Amygdala (tissue), 56 donors: ENCODE measurements at regions not wholly inside any gene's neighbourhood (a gene's known extent, or its start where the extent isn't known, plus 50 kb on each side); places are given as distances from the start of the nearest gene placed in this dataset.
"Not testable (repeated sequence)": the region's sequence is repeated elsewhere in the genome, so short reads cannot be mapped to it uniquely, and the experiment has no call there.

ENCODE experiments used
- DNase-seq, 56 donors: peaks; one replicate each; lab custom pipeline; 2025; lab: John Stamatoyannopoulos, UW

DNA sequence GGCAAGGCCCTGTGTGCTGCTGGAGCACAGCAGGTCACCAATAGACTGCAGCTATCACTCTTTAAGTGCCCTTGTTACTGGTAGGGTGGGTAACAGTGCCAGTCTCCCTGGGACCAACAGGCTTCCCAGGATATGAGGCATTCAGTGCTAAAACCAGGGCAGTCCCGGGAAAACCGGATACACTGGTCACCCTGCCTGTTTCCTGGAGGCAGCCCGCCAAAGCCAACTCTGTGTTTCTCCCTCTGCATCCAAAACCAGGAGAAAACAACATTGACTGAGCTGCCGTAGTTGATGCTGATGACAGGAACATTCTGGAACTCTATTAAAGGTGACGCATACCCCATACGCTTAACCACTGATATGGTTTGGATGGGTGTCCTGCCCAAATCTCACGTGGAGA lies 149.1 kb downstream of the SHANK2 start:
- no peak for DNase-seq

DNA sequence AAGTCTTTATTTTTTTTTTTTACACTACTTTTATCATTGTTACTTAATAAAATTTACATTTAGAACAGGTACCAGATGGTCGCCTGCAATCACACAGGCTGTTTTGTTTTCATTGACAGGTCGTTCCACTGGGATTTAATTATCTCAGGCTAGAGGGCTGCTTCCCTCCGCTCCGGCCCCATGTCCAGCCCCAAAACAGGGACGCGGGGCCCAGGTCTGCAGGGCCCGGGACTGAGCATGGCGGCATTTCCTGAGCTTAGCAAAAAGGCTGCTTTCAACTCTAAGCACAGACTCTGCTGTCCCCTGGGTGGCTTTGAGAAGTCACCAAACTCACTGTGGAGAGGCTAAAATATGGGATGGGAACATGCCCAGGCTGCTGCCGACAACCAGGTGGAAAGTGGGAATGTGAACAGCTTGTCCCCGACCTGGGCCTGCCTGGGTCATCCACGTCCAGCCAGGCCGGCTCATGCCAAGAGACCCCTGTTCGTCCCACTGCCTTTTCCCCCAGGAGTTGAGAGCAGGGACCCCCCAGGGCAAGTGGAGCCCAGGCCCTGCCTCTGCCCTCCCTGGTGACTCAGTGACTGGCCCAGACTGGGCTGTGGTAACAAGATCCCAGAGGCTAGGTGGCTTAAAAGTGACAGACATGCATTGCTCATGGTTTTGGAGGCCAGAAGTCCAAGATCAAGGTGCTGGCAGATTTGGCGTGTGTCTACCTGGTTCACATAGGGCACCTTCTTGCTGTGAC lies 150.0 kb downstream of the SHANK2 start:
- DNase-seq = no peak

- DNase-seq = no peak
These were observed 150.8 kb downstream of the SHANK2 start for GRCh38 chr11:71101606-71102005.

DNA sequence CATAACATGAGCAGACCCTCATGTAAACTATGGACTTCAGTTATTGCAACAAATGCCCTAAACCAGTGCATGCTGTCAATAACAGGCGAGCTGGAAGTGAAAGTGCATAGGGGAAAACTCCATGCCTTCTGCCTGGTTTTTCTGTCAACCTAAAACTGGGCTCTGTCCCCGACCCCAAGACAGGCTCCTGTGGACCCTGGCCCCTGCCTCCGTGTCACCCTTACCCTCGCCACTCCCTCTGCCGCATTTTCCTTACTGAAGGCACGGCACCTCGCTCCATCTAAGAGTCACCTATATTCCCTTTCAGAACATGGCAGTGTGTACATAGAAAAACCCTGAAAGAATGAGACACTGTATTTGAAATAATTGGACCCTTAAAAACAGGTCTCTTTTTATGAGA lies 151.3 kb downstream of the SHANK2 start:
- no peak for DNase-seq

DNA sequence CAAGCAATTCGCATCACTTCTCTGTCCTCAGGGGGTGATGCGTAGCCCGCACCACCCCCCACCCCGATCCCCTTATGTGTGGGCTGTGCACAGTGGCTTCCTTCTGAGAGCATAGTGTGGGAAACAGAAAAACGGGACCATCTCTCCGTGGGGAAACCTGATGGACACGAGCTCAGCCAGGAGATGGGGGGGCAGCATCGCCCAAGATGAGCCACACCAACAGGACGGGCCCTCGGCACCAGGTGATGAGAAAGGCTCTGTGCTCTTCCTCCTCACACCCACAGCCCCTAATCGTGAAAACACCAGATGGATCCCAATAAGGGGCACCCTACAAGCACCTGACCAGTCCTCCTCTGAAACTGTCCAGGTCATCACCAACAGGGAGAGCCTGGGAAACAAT lies 153.6 kb downstream of the SHANK2 start:
- DNase-seq = no peak

DNA sequence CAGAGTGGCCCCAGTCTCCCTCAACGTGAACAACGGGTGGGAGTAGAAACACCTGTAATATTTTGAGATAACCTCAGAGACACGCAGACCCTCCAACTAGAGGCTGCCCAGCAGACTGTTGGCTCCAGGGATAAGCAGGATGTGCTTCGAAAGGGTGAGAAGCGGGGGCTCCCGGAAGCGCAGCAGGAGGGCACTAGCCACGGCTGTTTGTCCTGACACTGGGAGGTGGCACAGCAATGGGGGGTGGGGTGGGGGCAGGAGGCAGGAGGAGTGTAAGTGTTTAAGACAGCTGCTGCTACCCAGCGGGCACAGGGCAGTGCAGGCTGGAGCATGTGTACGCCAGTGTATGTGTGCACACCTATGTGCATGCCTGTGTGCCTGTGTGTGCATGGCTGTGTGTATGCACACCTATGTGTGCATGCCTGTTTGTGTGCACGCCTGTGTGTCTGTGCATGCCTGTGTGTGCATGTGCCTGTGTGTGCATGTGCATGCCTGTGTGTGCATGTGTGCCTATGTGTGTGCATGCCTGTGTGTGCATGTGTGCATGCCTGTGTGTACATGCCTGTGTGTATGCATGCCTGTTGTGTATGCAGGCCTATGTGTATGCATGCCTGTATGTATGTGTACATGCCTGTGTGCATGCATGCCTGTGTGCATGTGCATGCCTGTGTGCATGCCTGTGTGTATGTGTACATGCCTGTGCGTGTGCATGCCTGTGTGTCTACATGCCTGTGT lies 154.7 kb downstream of the SHANK2 start:
- no peak for DNase-seq

DNA sequence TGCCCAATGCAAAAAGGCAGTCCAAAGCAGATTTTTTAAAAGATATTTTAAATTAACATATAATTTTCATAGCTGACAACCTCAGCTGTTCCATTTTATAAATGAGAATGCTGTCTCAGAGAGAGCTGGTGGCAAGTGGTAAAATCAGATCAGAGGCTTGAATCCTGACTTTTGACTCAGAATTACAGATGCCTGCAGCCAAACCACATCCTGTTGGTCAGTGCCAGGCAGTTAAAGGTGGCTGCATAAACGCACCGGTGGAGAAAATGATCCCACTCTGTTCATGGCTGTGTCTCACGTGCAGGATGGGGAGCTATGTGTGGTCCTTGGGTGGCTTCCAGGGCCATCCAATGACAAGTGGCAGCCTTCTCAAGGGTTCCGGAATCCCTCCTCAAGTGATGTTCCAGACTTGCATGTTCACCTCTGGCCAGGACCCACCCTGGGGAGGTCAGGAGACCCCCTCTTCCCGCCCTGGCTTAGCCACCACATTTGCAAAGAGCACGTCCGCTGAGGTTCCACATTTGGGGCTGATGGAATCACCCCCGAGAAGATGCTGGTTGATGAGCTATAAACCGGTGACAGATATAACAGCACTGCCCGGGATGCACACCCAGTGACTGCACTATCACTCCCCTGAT lies 155.5 kb downstream of the SHANK2 start:
- DNase-seq = no peak

DNA sequence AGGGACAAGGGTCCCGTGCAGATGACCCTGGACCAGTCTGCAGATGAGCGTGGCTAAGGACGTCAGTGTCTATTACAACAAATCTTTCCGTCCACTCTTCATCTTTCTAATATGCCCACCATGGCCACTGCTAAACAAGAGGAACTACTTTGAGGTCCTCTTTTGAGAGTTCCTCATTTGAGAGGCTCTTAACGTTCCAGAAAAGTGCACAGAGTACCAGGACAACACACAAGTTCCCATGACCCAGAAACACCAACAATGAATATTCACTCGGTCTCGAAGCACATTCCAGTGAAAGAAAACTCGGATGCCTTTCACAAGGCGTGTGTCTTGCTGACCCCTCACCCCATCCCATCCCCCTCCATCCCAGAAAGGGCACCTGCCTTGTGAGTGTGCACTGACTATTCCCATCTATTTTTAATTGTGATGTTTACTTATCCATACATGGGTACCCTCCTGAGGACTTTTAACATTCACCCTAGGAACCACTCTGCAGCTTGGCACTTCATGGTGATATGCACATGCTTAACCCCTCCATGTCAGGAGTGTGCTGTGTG lies 157.0 kb downstream of the SHANK2 start:
- no peak for DNase-seq

- DNase-seq = no peak
These were observed 157.9 kb downstream of the SHANK2 start for GRCh38 chr11:71094296-71095077.

DNA sequence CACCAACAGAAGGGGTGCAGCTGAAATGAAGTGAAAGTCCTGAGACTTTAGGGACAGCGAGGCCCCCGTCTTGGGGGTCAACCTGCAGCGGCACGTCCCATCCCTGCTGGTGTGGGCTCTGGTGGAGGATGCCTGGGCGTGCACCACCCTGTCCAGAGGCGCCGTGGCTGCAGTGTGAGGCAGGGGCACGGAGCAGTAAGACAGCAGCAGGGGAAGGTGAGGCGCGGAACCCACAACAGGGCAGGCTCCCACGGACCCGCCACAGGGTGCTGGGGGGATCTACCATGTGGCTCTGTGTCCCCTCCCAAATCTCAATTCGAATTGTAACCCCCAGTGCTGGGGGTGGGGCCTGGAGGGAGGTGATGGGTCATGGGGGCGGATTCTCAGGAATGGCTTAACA lies 158.6 kb downstream of the SHANK2 start:
- DNase-seq = no peak

- DNase-seq = no peak
These were observed 160.7 kb downstream of the SHANK2 start for GRCh38 chr11:71091506-71092265.

DNA sequence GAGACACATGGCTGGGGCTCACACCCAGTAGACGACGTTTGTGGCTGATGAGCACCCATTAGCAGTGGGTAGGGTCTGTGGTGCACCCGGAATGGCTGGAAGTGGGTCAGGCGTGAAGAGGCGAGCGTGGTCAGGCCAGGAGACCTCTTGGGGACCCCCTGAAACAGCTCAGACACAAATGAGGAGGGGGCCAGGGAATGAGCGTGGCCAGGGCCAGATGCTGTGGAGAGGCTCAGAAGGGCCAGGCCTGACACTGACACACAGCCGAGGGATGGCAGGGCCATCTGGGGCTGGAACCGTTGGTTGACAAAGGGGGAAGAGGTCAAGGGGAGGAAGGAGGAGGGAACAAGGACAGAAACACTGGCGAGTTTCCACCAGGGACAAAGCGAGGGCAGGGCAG lies 162.8 kb downstream of the SHANK2 start:
- DNase-seq = no peak

GRCh38 chr11:71088314-71089215 lies 163.8 kb downstream of the SHANK2 start:
- not testable (repeated sequence) for DNase-seq

- DNase-seq = peak in 16 of 56 donors; percentile 2 to 49 (median 14)
These were observed 165.6 kb downstream of the SHANK2 start for GRCh38 chr11:71086687-71087258.

DNA sequence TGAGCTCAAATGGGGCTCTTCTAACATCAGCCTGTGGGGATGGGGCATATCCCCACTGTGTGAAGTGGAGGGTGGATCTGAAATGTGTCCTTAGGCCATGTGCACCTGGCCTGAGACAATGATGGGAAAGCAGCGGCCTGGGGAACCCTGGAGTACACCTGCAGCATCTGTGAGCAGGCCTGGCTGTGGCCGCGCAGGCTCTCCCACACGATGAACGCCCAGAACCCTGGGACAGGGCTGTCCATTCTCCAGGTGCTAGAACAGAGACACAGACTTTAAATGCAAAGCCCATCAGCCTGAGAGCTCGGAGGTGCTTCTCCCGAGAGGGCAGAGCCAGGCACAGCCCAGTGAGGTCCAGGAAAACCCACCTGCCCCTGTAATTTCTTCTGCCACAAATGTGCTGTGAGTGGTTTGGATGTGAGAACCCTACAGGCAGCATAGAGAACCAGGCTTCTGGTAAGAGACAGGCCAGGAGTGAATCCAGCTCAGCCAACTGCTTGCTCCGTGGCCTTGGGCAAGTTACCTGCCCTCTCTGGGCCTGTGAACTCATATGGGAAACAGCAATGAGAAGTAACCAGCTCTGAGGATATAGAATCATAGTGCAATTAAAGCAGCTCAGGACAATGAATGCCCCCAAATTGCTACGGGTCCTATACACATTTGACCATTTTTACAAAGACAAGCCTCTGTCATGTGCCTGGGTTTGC lies 167.9 kb downstream of the SHANK2 start:
- no peak for DNase-seq

- no peak for DNase-seq
These were observed 169.3 kb downstream of the SHANK2 start for GRCh38 chr11:71083105-71083504.

GRCh38 chr11:71082454-71082853 lies 169.9 kb downstream of the SHANK2 start:
- no peak for DNase-seq
